ENCODE measurements at regions not wholly inside any gene's neighbourhood (a gene's known extent, or its start where the extent isn't known, plus 50 kb on each side); places are given as distances from the start of the nearest gene placed in this dataset.
"Not testable (repeated sequence)": the region's sequence is repeated elsewhere in the genome, so short reads cannot be mapped to it uniquely, and the experiment has no call there.

DNA sequence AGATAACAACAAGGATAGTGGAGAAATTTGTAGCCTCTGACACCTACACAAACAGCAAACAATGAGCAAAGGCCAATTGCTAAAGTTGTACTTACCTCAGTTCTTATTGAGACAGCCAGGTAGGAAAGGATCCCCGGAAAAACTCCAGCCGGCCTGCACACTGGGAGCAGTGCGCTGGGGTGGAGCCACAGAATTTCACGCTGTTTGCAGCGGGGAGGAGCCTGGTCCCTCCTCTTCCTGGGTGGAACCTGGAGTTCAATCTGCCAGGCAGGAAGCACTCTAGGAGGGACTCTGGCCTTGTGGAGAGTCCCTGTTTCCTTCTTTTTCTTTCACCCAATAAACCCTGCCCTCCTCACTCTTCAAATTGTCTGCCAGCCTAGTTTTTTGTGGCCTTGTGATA is 382.6 kb upstream of the TGIF2LX start:
- H3K4me3 ChIP-seq (ENCODE audit: low read depth, low read length); DNase-seq (ENCODE audit: low read depth, low spot score); in situ Hi-C loops (cut with HindIII; ENCODE audit: low sequenced_read_pairs): not testable (repeated sequence)

DNA sequence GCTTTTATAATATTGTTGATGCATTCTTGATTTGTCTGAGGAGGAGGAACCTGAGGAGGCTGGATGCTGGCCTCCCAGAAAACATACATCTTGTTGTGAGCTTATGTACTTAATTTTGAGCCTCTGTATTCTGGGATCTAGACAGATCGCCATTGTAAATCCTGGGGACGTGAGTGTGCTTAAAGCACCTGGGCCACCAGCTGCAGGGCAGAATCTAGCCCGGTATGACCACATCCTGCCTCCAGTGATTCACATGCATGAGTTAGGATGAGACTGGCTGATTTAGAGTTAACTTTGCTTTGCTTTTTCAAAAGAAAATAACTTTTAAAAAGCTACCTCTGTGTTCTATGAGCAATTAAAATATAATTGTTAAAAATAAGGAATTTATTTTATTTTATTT is 364.6 kb upstream of the TGIF2LX start:
- in situ Hi-C loops (cut with HindIII; ENCODE audit: low sequenced_read_pairs); H3K4me3 ChIP-seq (ENCODE audit: low read depth, low read length); DNase-seq (ENCODE audit: low read depth, low spot score): not testable (repeated sequence)

DNA sequence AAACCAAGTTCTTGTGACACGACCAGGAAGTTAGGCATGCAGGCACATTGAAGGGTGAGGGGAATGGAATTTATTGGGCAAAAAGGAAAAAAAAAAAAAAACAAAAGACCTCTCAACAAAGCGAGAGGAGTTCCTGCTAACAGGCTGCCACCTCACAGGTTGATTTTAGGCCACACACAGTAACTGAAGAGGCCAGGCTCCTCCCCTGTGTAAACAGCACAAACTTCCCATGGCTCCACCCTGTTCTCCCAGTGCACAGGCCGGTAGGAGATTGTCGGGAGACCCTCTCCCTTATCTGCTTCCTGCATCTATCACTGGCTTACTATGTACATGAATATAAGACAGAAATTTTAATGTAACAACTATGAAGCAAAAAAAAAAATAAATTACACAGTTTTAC is 359.6 kb upstream of the TGIF2LX start:
- H3K4me3 ChIP-seq (ENCODE audit: low read depth, low read length); DNase-seq (ENCODE audit: low read depth, low spot score): not testable (repeated sequence)

DNA sequence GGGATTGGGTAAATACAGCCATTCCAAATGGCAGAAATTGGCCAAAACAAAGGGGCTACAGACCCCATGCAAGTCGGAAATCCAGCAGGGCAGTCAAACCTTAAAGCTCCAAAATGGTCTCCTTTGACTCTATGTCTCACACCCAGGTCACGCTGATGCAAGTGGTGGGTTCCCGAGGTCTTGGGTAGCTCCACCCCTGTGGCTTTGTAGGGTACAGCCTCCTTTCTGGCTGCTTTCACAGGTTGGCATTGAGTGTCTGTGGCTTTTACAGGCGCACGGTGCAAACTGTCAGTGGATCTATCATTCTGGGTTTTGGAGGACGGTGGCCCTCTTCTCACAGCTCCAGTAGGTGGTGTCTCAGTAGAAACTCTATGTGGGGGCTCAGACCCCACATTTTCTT is 358.6 kb upstream of the TGIF2LX start:
- in situ Hi-C loops (cut with HindIII; ENCODE audit: low sequenced_read_pairs); H3K4me3 ChIP-seq (ENCODE audit: low read depth, low read length); DNase-seq (ENCODE audit: low read depth, low spot score): not testable (repeated sequence)

More for the DNA sequence above, 359.6 kb upstream of the TGIF2LX start:
- in situ Hi-C loops (cut with HindIII; ENCODE audit: low sequenced_read_pairs): not testable (repeated sequence)

DNA sequence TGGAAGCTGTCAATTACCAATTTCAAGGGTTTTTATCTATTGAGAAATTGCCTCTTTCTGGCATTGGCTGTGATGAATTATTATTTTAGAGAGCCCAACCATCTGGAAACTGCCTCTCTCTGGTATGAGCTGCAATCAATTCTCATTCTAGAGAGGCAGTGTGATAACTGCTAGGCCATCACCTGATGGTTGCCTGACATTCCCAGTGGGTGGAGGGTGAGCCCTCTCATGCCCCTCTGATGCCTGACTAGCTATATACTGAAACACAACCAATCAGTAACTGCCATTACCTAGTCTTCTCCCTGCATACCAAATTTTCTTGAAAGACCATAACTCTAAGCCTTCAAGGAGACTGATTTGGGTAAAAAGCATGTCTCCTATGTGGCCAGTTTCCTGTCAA is 353.9 kb upstream of the TGIF2LX start:
- in situ Hi-C loops (cut with HindIII; ENCODE audit: low sequenced_read_pairs); DNase-seq (ENCODE audit: low read depth, low spot score); H3K4me3 ChIP-seq (ENCODE audit: low read depth, low read length): not testable (repeated sequence)

DNA sequence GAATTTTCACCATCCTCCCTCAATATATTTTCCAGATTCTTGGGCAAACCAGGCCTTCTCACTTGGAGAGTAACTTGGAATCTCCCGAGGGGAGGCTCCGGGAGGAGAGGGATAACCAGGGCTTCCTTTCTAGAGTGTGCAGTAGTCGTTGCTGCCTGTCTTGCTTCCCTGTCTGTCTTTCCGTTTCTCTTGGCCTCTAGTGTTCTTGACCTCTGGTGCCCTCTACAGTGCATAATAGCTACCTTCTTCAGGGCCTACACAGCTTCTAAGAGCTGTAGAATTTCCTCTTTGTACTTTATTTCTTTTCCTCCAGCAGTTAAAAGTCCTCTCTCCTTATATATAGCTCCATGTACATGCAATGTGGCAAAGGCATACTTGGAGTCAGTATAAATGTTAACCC is 339.8 kb upstream of the TGIF2LX start:
- DNase-seq (ENCODE audit: low read depth, low spot score); H3K4me3 ChIP-seq (ENCODE audit: low read depth, low read length); in situ Hi-C loops (cut with HindIII; ENCODE audit: low sequenced_read_pairs): not testable (repeated sequence)

DNA sequence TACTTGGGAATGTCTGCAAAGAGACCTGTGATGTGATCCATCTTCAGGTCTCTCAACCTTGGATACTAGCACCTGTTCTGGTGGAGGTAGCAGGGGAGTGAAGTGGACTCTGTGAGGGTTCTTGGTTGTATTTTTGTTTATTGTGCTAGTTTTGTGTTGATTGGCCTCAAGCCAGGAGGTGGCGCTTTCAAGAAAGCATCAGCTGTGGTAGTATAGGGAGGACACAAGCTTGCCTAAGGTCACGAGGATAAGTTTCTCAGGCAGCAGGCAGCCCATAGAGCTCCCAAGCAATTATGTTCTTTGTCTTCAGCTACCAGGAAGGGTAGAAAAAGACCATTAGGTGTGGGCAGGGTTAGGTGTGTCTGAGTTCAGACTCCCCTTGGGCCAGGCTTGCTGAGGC is 289.9 kb upstream of the TGIF2LX start:
- in situ Hi-C loops (cut with HindIII; ENCODE audit: low sequenced_read_pairs); H3K4me3 ChIP-seq (ENCODE audit: low read depth, low read length); DNase-seq (ENCODE audit: low read depth, low spot score): not testable (repeated sequence)

DNA sequence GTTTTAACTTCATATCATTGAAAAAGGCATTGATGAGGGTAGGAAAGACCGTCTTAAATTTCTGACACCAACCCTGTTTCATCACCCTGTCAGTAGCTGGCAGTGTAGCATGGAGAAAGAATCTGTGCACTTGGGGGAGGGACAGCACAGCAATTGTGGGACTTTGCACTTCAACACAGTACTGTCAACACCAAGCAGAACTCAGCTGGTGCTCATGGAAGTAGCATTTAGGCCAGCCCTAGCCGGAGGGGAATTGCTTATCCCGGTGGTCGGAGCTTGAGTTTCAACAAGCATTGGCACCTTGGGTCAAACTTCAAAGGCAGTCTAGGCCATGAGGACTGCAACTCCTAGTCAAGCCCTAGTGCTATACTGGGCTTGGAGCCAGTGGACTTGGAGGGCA is 285.8 kb upstream of the TGIF2LX start:
- H3K4me3 ChIP-seq (ENCODE audit: low read depth, low read length); DNase-seq (ENCODE audit: low read depth, low spot score); in situ Hi-C loops (cut with HindIII; ENCODE audit: low sequenced_read_pairs): not testable (repeated sequence)

DNA sequence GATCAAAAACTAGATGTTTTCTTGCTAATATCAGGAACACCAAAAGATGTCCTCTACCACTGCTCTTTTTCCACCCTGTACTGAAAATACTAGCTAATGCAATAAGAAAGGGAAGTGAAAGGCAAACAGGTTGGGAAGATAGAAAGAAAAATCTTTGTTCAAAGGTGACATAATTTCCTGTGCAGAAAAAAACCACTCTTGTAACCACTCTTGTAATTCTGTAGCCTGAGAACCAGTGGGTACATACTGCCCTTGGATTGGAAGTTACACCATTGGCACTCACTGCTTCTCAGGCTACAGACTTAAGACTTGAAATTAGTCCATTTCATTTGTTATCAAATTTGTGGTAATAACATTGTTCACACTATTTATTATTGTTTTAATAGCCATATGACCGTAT is 263.0 kb upstream of the TGIF2LX start:
- H3K4me3 ChIP-seq (ENCODE audit: low read depth, low read length); DNase-seq (ENCODE audit: low read depth, low spot score); in situ Hi-C loops (cut with HindIII; ENCODE audit: low sequenced_read_pairs): not testable (repeated sequence)

DNA sequence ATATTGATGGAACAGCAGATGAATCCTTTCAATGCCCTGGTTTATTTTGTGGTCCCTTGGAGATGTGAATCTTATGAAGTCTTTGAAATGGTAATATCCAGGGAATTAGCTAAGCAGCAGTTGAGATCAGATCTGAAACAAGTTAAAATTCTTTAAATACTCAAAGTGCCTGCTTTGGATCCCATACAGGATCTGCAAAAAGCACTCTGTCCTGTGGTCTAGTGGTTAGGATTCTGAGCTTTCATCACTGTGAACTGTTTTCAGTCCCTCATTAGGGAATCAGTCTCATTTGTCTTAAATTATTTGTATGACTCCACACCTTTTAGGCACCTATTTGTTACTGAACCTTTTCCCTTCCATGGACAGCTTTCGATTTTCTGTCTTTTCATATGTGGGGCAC is 215.2 kb upstream of the TGIF2LX start:
- H3K4me3 ChIP-seq (ENCODE audit: low read depth, low read length); in situ Hi-C loops (cut with HindIII; ENCODE audit: low sequenced_read_pairs); DNase-seq (ENCODE audit: low read depth, low spot score): not testable (repeated sequence)

DNA sequence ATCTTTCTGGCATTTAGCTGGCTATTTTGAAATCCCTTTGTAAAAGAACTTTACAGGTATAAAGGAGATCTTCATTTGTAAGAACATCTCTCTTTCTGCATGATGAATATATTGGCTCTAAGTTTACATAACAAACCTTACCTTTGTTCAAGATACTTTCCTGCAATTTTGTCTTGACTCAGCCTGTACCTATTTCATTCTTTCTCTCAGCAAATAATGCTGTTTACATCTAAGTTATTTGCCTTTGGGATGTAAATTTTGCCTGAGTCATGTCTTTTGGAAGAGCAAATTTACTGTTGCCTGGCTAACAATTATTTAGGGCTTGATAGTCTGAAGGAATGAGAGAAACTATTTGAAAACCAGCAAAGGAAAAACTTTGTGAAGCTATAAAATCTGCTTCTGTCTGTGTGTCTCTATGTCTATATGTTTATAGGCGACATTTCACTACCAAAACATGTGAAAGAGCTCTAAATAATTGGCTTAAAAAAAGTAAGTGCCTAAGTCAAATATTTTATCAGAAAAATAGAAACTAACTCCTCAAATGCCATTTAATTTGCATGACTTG is 214.3 kb upstream of the TGIF2LX start:
- DNase-seq (ENCODE audit: low read depth, low spot score); in situ Hi-C loops (cut with HindIII; ENCODE audit: low sequenced_read_pairs); H3K4me3 ChIP-seq (ENCODE audit: low read depth, low read length): not testable (repeated sequence)

DNA sequence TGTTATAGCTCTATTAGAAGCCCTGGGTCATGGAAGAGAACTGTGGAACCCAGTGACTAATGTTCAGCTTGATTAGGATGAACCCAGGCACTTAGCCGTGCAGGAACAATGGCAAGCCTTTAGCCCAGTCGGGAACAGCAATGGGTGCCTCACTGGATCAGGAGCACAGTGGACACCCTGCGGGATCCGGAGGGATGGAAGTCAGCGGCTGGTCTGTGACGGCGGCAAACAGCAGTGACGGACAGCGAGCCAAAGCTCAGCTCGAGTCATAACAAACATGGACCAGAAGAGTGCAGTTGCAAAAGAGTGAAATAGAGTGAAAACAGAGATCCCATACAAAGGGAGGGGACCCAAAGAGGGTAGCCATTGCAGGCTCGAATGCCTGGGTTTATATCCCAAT is 187.3 kb upstream of the TGIF2LX start:
- H3K4me3 ChIP-seq (ENCODE audit: low read depth, low read length); in situ Hi-C loops (cut with HindIII; ENCODE audit: low sequenced_read_pairs); DNase-seq (ENCODE audit: low read depth, low spot score): not testable (repeated sequence)

DNA sequence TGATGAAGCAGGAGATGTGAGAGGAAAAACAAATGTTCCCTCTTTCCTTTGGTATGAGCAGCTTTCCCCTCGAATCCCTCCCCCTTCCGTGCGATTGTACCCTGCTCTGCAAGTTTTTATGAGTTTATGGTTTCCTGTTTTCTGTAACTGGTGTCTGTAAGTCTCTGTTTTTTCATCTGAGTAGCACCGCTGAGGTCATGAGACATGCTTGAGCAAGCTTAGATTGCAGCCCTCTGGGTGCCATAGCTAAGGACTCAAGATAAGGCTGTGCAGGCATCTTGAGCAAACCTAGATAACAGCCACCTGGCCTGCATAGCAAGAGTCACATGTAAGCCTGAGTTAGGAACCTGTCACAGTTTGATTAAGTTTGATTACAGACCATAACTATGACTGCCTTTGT is 165.2 kb upstream of the TGIF2LX start:
- H3K4me3 ChIP-seq (ENCODE audit: low read depth, low read length); in situ Hi-C loops (cut with HindIII; ENCODE audit: low sequenced_read_pairs); DNase-seq (ENCODE audit: low read depth, low spot score): not testable (repeated sequence)

DNA sequence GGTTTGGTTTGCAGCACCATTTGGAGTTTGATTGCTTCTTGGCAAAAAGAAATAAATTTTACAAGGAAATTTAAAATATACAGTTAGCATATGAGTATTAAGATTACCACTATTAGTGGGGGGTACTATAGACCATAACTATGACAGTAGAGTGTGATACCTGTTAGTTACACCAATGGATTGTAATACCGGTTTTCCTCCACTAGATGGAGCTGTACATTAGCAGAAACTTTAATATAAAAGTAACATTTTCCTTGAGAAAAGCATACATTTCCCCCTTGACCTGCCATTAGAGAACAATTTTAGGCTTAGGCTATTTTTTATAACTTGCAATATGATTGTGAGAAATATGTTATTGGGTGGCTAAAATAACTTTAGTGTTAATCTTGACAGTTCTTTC is 163.9 kb upstream of the TGIF2LX start:
- in situ Hi-C loops (cut with HindIII; ENCODE audit: low sequenced_read_pairs); H3K4me3 ChIP-seq (ENCODE audit: low read depth, low read length); DNase-seq (ENCODE audit: low read depth, low spot score): not testable (repeated sequence)
- TF ChIP-seq, protein P1, sequence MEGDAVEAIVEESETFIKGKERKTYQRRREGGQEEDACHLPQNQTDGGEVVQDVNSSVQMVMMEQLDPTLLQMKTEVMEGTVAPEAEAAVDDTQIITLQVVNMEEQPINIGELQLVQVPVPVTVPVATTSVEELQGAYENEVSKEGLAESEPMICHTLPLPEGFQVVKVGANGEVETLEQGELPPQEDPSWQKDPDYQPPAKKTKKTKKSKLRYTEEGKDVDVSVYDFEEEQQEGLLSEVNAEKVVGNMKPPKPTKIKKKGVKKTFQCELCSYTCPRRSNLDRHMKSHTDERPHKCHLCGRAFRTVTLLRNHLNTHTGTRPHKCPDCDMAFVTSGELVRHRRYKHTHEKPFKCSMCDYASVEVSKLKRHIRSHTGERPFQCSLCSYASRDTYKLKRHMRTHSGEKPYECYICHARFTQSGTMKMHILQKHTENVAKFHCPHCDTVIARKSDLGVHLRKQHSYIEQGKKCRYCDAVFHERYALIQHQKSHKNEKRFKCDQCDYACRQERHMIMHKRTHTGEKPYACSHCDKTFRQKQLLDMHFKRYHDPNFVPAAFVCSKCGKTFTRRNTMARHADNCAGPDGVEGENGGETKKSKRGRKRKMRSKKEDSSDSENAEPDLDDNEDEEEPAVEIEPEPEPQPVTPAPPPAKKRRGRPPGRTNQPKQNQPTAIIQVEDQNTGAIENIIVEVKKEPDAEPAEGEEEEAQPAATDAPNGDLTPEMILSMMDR (IDR thresholded peaks at IDR 0.05; ENCODE audit: low read depth, low read length): peak; percentile 29

DNA sequence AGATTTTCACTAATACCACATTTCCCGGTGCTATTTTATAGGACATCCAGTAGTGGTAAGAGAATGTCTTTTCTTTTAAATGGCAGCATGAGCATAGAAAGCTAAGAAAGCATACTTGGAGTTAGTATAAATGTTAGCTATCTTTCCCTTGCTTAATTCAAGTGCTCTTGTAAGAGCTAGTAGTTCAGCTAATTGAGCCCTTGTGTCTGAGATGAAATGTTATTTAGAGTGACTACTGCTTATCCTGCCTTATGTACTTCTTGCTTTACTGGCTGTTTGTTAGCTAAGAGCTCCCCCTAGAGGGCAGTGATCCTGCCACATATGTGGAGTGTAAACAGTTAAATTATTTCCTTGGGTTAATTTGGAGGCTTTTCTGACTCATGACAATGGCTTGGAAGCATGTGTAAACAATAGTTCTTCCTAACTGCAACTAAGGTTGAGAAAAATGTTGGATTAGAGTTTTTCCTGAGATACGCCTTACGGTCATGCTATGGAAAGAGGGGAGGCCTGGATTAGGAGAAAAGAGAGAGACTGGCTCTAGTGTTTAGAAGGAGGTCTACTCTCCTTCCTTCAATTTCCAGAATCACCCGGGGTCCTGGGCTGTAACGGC is 162.5 kb upstream of the TGIF2LX start:
- in situ Hi-C loops (cut with HindIII; ENCODE audit: low sequenced_read_pairs); H3K4me3 ChIP-seq (ENCODE audit: low read depth, low read length); DNase-seq (ENCODE audit: low read depth, low spot score): not testable (repeated sequence)

DNA sequence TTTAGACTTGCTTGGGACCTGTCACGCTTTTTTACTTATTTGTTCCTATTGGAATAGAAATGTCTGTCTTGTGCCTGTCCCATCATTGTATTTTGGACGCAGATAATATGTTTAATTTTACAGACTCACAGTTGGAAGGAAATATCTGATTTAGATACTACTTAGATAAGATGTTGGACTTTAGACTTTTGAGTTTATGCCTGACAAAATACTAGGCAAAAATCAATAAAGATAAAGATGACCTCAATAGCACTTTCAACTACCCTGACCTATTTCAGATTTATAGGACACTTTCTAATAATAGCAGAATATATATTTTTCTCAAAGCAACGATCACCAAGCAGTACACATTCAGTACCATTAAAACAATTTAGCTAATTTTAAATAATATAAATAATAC is 150.1 kb upstream of the TGIF2LX start:
- DNase-seq (ENCODE audit: low read depth, low spot score); in situ Hi-C loops (cut with HindIII; ENCODE audit: low sequenced_read_pairs); H3K4me3 ChIP-seq (ENCODE audit: low read depth, low read length): not testable (repeated sequence)

DNA sequence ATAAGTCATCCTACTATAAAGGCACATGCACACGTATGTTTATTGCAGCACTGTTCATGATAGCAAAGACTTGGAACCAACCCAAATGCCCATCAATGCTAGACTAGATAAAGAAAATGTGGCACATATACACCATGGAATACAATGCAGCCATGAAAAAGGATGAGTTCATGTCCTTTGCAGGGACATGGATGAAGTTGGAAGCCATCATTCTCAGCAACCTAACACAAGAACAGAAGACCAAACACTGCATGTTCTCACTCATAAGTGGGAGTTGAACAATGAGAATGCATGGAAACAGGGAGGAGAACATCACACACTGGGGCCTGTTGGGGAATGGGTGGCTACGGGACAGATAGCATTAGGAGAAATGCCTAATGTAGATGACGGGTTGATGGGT is 110.3 kb upstream of the TGIF2LX start:
- DNase-seq (ENCODE audit: low read depth, low spot score); in situ Hi-C loops (cut with HindIII; ENCODE audit: low sequenced_read_pairs); H3K4me3 ChIP-seq (ENCODE audit: low read depth, low read length): not testable (repeated sequence)

Measured in astrocyte of the spinal cord (primary cell).